Thoracic aorta (tissue), 2 donors: ENCODE measurements at regions not wholly inside any gene's neighbourhood (a gene's known extent, or its start where the extent isn't known, plus 50 kb on each side); places are given as distances from the start of the nearest gene placed in this dataset.

Experiments used
- ATAC-seq: fragments of 150-250 bp; one replicate; pipeline ENCODE4 v1.8.0; 2017; ENCODE audit warnings: low read depth; ENCODE audit not compliant: insufficient number of reproducible peaks, low FRiP score
- DNase-seq: peaks from one replicate; pipeline ENCODE4 v3.0.0-alpha.2; 2020; ENCODE audit warnings: low spot score
- H3K27ac ChIP-seq, 2 donors: fragments of 200-600 bp; sonication (generic); 1 replicate in 1 of 2; 2 replicates in 1 of 2; pipeline ENCODE4 v1.5.1; 2016; ENCODE audit warnings: mild to moderate bottlenecking in 2 of 2, moderate library complexity in 2 of 2
- H3K27me3 ChIP-seq: fragments of 200-600 bp; sonication (generic); replicated peaks from 2 replicates; pipeline ENCODE4 v1.6.0; 2016; ENCODE audit warnings: mild to moderate bottlenecking; ENCODE audit not compliant: insufficient read depth
- H3K36me3 ChIP-seq: fragments of 200-600 bp; sonication (generic); one replicate; pipeline ENCODE4 v1.5.1; 2016
- H3K4me1 ChIP-seq, 2 donors: fragments of 200-600 bp; sonication (generic); 1 replicate in 1 of 2; 2 replicates in 1 of 2; pipeline versions ENCODE4 v1.5.1 to v1.6.0; 2016; ENCODE audit warnings: low read depth in 2 of 2, mild to moderate bottlenecking in 1 of 2; ENCODE audit not compliant: control insufficient read depth in 1 of 2
- H3K4me3 ChIP-seq: fragments of 200-600 bp; sonication (generic); 2 replicates; pipeline ENCODE4 v1.5.1; 2016; ENCODE audit warnings: mild to moderate bottlenecking
- H3K9me3 ChIP-seq: fragments of 200-600 bp; sonication (generic); 2 replicates; pipeline ENCODE4 v1.5.1; 2016
- TF ChIP-seq, protein P1 (sequence below): fragments of 200-600 bp; sonication (generic); IDR thresholded peaks from one replicate; pipeline ENCODE4 v1.5.1; 2019; ENCODE audit warnings: antibody characterized with exemption

DNA sequence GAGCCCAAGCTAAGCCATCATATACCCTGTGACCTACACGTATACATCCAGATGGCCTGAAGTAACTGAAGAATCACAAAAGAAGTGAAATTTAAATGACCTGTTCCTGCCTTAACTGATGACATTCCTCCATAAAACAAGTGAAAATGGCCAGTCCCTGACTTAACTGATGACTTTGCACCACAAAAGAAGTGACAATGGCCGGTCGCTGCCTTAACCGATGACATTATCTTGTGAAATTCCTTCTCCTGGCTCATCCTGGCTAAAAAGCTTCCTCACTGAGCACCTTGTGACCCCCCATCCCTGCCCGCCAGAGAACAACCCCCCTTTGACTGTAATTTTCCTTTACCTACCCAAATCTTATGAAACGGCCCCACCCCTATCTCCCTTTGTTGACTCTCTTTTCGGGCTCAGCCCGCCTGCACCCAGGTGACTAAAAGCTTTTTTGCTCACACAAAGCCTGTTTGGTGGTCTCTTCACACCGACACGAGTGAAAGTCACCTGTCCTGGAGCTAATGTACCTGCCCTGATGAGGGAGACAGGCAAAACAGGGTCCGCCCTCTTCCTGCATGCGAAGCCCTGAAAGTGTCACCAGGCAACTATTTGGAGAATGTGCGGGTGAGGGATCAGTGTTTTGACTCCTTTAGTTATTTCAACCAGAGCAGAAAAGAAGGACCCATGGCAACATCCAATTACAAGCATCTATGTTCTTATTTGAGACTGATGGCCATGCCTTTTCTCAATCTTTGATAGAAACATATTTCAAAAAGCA lies 266.1 kb downstream of the SMARCA2 start:
- Histone ChIP-seq H3K9me3 (no peaks in the 10 kb centered on the region), H3K4me3 (no peak overlapping the region), H3K4me1 (no peaks in the 10 kb centered on the region), H3K27me3 (no peaks in the 10 kb centered on the region), H3K36me3 (no peaks in the 10 kb centered on the region), H3K27ac (no peak overlapping the region)
- no peak for DNase-seq
- TF ChIP-seq, protein P1, sequence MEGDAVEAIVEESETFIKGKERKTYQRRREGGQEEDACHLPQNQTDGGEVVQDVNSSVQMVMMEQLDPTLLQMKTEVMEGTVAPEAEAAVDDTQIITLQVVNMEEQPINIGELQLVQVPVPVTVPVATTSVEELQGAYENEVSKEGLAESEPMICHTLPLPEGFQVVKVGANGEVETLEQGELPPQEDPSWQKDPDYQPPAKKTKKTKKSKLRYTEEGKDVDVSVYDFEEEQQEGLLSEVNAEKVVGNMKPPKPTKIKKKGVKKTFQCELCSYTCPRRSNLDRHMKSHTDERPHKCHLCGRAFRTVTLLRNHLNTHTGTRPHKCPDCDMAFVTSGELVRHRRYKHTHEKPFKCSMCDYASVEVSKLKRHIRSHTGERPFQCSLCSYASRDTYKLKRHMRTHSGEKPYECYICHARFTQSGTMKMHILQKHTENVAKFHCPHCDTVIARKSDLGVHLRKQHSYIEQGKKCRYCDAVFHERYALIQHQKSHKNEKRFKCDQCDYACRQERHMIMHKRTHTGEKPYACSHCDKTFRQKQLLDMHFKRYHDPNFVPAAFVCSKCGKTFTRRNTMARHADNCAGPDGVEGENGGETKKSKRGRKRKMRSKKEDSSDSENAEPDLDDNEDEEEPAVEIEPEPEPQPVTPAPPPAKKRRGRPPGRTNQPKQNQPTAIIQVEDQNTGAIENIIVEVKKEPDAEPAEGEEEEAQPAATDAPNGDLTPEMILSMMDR: no peak
- ATAC-seq: no peak

DNA sequence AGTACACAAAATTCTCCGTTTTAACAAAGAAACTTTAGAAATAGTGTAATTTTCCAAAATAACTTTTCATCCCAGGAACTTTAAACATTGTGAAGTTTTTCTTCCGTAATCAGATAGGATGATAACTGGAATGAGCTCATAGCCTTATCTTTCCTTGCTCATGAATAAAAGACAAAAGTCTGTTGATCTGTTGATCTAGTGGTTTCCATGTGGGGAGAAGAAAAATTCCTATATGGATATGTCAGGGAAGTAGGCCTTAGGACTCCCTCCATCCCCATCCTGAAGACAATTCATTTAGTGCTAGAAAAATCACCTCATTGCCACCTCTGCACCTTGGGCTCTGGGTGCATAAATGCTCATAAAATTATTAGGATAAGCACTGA lies 266.6 kb downstream of the SMARCA2 start:
- Histone ChIP-seq H3K36me3 (no peaks in the 10 kb centered on the region), H3K4me3 (no peak overlapping the region), H3K27me3 (no peaks in the 10 kb centered on the region), H3K9me3 (no peaks in the 10 kb centered on the region), H3K27ac (no peak overlapping the region), H3K4me1 (no peaks in the 10 kb centered on the region)
- TF ChIP-seq, protein P1: no peak
- no peak for DNase-seq
- ATAC-seq: no peak

DNA sequence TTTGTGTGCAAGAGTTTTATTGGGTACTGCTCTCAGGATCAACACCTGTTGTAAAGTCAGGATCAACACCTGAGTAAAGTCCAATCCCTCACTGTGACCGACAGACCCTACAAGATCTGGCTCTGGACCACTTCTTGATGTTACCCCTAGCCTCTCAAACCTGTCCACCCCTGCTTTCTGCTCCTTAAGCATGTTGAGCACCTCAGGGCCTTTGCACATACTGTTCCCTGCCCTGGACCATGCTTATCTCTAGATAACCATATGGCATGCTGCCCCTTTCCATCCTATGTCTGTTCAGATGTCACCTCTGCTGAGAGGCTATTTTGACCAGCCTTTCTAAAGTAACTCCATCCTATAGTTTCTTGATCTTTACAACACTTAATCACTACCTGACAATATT lies 269.6 kb downstream of the SMARCA2 start:
- H3K9me3 ChIP-seq: no peaks in the 10 kb centered on the region
- ATAC-seq (no peak), DNase-seq (no peak)
- H3K27me3 ChIP-seq: no peaks in the 10 kb centered on the region
- TF ChIP-seq, protein P1: no peak
- H3K4me1 ChIP-seq: no peaks in the 10 kb centered on the region
- H3K27ac ChIP-seq: no peak overlapping the region
- H3K36me3 ChIP-seq: no peaks in the 10 kb centered on the region
- no peak overlapping the region for H3K4me3 ChIP-seq

DNA sequence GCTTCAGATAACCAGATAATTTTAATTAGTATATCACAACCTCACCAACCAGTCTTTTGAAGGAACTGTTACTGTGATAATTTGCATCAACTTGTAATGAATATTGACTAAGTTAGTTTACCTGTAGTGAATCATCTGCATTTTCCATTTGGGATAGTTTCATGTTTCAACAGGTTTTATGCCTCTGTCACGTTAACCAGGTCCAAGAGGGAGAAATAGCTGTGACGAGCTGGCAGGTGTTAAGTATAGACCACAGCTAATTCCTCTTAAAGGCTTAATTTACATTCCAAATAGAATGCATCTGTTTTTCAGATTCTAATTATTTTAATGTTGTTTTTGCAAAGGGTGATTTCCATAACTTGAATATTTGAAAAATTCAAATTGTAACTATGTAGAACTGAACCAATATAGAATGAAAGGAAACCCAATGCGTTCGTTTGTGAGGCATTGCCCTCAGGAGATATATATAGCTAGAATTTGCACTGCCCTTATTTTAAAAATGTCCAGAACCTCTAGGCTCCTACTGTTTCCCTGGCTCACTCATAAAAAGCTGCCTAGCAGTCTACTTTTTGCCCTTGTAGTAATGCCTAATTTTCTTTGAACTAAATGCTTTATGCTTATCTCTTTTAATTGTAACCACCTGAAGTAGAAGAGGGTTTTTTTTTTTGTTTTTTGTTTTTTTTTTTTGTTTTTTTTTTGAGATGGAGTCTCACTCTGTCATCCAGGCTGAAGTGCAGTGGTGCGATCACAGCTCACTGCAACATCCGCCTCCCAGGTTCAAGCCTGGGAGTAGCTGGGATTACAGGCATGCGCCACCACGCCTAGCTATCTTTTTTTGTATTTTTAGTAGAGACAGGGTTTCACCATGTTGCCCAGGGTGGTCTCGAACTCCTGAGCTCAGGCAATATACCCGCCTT lies 270.5 kb downstream of the SMARCA2 start:
- ATAC-seq (no peak), DNase-seq (no peak)
- Histone ChIP-seq H3K27me3 (no peaks in the 10 kb centered on the region), H3K27ac (no peak overlapping the region), H3K4me1 (no peaks in the 10 kb centered on the region), H3K4me3 (no peak overlapping the region), H3K9me3 (no peaks in the 10 kb centered on the region), H3K36me3 (no peaks in the 10 kb centered on the region)
- TF ChIP-seq, protein P1: no peak

DNA sequence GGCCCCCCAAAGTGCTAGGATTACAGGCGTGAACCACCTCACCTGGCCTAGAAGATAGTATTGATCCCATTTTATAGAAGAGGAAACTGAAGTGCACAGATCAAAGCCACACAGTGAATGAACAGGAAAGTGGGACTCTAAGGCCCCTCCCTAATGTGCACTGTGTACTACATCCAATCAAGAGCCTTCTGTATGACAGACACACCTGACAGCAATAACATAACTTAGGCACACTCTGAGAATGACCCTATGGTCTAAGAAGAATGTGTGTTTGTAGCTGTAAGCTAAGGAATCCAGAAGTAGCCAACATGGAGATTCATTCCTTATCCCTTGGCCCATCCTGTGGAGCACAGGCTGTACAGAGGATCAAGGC lies 271.2 kb downstream of the SMARCA2 start:
- Histone ChIP-seq H3K9me3 (no peaks in the 10 kb centered on the region), H3K27ac (no peak overlapping the region), H3K4me3 (no peak overlapping the region), H3K27me3 (no peaks in the 10 kb centered on the region), H3K36me3 (no peaks in the 10 kb centered on the region), H3K4me1 (no peaks in the 10 kb centered on the region)
- ATAC-seq (no peak), DNase-seq (no peak)
- TF ChIP-seq, protein P1: no peak
